Pancreas (tissue), 10 donors: ENCODE measurements at regions not wholly inside any gene's neighbourhood (a gene's known extent, or its start where the extent isn't known, plus 50 kb on each side); places are given as distances from the start of the nearest gene placed in this dataset.
A peak's percentile ranks its signal among the peaks of the same experiment; 100 is the strongest.

Experiments used
- ATAC-seq, 4 donors: fragments of 200-7000 bp; cut with Tn5 transposase; one replicate each; pipeline versions ENCODE4 v1.8.0 to v1.9.1; 2020; ENCODE audit warnings: mild to moderate bottlenecking in 4 of 4, moderate library complexity in 4 of 4
- DNase-seq, 6 donors: peaks; one replicate each; pipeline ENCODE4 v3.0.0-alpha.2; 2020
- FAIRE-seq: peaks from 2 replicates; lab custom pipeline; 2012; peaks lifted over from hg19 to GRCh38; lab: Jason Lieb, UNC
- H3K27ac ChIP-seq, 4 donors: fragments of 200-600 bp; sonication (generic); 1 replicate in 3 of 4; 2 replicates in 1 of 4; pipeline versions ENCODE4 v1.5.0 to v1.8.0; 2020
- H3K27me3 ChIP-seq, 4 donors: fragments of 200-600 bp; one replicate each; pipeline ENCODE4 v1.8.0; 2021
- H3K36me3 ChIP-seq, 3 donors: fragments of 200-600 bp; sonication (generic) in 1 of 3; one replicate each; pipeline versions ENCODE4 v1.5.0 to v1.8.0; 2020 to 2021
- H3K4me1 ChIP-seq, 3 donors: fragments of 200-600 bp; one replicate each; pipeline ENCODE4 v1.8.0; 2021
- H3K4me3 ChIP-seq, 4 donors: fragments of 200-600 bp; sonication (generic) in 2 of 4; one replicate each; pipeline versions ENCODE4 v1.5.0 to v1.8.0; 2020 to 2021
- H3K9me3 ChIP-seq, 4 donors: fragments of 200-600 bp; one replicate each; pipeline ENCODE4 v1.8.0; 2021
- WGBS, 2 donors: extraction: QIAGEN DNeasy Blood & Tissue Kit; methylation state at CpG; one replicate each; pipeline ENCODE4 v1.1.7; 2013; 5-methylcytosine and 5-hydroxymethylcytosine counted together
- intact Hi-C, 3 donors: fragments of 100-400 bp; cut with DNase I; formaldehyde crosslinking; loops; one replicate each; pipeline versions ENCODE4 v1.11.1 to v1.14.2; 2022
- TF ChIP-seq, protein P1 (sequence below), 4 donors: fragments of 200-600 bp; sonication (generic) in 3 of 4; IDR thresholded peaks; one replicate each; pipeline versions ENCODE4 v1.5.0 to v1.8.0; 2021; ENCODE audit warnings: antibody characterized with exemption in 4 of 4
- donor health status: healthy with polysubstance abuse.
- donor health status: DM: no; HTN: no; CAD: no; lungs with moderate emphysema.
- donor health status: DM: no; HTN: no; CAD: no.
- donor health status: control.
- donor health status: control.
- donor health status: Bipolar disorder and iron deficiency.
- donor health status: DM: yes; HTN: yes; CAD: no.
- donor health status: DM: no; HTN: no; CAD: no.
- donor health status: DM: no; HTN: no; CAD: no.
- donor health status: DM: yes; HTN: yes; CAD: no.

DNA sequence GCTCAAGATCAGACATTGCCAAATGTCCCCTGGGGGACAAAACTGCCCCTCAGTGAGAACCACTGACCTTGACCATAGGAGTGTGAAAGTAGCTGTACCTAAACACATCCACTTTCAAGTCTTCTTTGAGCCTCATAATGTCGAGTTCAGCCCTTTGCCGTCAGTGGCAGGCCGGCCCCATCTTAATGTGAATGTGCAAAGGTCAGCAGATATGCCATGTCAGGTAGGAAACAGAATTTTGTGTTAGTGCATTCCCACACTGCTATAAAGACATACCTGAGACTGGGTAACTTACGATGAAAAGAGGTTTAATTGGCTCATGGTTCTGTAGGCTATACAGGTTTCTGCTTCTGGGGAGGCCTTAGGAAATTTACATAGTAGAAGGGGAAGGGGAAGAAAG is 95.1 kb upstream of the PIRT start:
- WGBS, 2 donors = 50 to 56% methylated on average over 4 of the region's 4 CpGs
- Histone ChIP-seq H3K36me3 (no peaks in the 10 kb centered on the region), H3K27ac (no peak overlapping the region), H3K27me3 (no peaks in the 10 kb centered on the region), H3K4me3 (no peak overlapping the region), H3K4me1 (no peaks in the 10 kb centered on the region), H3K9me3 (no peaks in the 10 kb centered on the region)
- TF ChIP-seq, protein P1, sequence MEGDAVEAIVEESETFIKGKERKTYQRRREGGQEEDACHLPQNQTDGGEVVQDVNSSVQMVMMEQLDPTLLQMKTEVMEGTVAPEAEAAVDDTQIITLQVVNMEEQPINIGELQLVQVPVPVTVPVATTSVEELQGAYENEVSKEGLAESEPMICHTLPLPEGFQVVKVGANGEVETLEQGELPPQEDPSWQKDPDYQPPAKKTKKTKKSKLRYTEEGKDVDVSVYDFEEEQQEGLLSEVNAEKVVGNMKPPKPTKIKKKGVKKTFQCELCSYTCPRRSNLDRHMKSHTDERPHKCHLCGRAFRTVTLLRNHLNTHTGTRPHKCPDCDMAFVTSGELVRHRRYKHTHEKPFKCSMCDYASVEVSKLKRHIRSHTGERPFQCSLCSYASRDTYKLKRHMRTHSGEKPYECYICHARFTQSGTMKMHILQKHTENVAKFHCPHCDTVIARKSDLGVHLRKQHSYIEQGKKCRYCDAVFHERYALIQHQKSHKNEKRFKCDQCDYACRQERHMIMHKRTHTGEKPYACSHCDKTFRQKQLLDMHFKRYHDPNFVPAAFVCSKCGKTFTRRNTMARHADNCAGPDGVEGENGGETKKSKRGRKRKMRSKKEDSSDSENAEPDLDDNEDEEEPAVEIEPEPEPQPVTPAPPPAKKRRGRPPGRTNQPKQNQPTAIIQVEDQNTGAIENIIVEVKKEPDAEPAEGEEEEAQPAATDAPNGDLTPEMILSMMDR (IDR thresholded peaks at IDR 0.05) = no peak
- FAIRE-seq (no peak), DNase-seq (no peak), ATAC-seq (no peak)
- intact Hi-C loops = no loop called here

DNA sequence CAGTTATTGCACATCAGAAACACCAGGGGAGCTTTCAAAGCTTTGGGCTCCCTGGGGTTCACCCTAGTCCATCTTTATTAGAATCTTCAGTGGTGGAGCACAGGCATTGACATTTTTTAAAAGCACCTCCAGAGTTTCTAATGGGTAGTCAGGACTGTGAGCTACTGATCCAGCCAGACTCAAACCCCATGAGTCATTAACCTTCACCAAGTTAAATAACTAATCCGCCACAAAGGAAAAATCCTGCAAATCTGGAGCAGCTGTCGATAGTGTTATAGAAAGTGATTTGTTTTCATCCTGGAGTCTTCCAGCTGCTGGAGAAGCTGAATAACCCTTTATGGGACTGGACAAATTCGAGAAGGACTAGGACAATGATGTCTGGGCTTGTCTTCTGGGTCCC is 93.2 kb upstream of the PIRT start:
- DNase-seq = no peak
- ATAC-seq = peak in 1 of 4 donors; percentile 45
- Histone ChIP-seq H3K9me3 (no peaks in the 10 kb centered on the region), H3K27me3 (no peaks in the 10 kb centered on the region), H3K4me3 (no peak overlapping the region), H3K4me1 (no peaks in the 10 kb centered on the region), H3K27ac (peak overlapping the region in 1 of 4 donors; percentile 14), H3K36me3 (no peaks in the 10 kb centered on the region)
- TF ChIP-seq, protein P1 (IDR thresholded peaks at IDR 0.05) = no peak
- FAIRE-seq = no peak
- intact Hi-C loops = no loop called here
- 9 to 19% methylated on average over 3 of the region's 3 CpGs for WGBS, 2 donors

DNA sequence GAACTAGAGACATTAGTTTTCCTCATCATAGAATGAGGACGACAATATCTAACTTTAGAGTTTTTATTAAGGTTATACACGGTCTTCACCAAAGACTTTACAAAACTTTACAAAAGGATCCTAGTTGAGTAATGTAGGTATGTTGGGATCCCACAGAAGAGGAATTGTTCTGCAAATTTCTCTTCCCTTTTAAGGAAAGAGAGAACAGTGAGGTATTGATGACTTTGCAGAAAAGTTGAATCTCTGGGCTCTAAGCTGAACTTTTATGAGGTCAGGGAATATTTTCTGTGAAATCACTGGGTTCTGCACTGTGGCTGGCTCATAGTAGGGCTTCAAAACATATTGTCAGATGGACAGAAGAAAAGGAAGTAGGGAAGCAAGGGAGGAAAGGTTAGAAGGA is 89.8 kb upstream of the PIRT start:
- 61 to 79% methylated on average over 2 of the region's 2 CpGs for WGBS, 2 donors
- no peaks in the 10 kb centered on the region for H3K27me3 ChIP-seq
- no peak for DNase-seq
- H3K9me3 ChIP-seq = no peaks in the 10 kb centered on the region
- H3K4me3 ChIP-seq = no peak overlapping the region
- TF ChIP-seq, protein P1 (IDR thresholded peaks at IDR 0.05) = no peak
- no peak for FAIRE-seq
- no peaks in the 10 kb centered on the region for H3K36me3 ChIP-seq
- no peak for ATAC-seq
- H3K4me1 ChIP-seq = no peaks in the 10 kb centered on the region
- no peak overlapping the region for H3K27ac ChIP-seq
- intact Hi-C loops = no loop called here

DNA sequence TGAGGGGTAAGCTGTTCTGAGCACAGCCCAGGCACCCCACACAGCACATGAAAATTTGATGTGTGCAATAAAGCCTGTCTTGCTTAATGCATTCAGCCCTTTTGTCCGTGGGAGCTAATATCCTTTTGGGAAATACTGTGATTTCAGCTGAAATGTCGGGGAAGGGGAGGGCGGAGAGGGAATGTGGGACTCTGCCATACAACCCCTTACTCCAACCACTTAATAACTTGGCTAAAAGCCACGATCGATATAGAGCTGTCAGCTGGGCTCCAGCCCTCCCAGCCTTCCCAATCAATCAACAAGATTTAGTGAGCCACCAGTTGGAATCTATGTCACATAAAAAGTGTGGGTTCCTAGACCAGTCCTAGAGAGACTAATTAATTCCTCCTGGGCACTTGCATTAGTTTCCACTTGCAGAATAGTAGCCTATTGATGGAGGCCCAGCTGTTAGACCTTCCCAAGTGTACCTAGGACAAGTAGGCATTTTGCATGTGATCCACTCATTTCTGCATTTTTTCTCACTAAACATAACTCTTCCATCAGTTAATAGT is 82.7 kb upstream of the PIRT start:
- WGBS, 2 donors = 18 to 27% methylated on average over 5 of the region's 5 CpGs
- no peak for ATAC-seq
- Histone ChIP-seq H3K4me1 (no peaks in the 10 kb centered on the region), H3K27ac (no peak overlapping the region), H3K27me3 (no peaks in the 10 kb centered on the region), H3K4me3 (no peak overlapping the region), H3K9me3 (no peaks in the 10 kb centered on the region), H3K36me3 (no peaks in the 10 kb centered on the region)
- FAIRE-seq = no peak
- TF ChIP-seq, protein P1 (IDR thresholded peaks at IDR 0.05) = no peak
- intact Hi-C loops = no loop called here
- no peak for DNase-seq

DNA sequence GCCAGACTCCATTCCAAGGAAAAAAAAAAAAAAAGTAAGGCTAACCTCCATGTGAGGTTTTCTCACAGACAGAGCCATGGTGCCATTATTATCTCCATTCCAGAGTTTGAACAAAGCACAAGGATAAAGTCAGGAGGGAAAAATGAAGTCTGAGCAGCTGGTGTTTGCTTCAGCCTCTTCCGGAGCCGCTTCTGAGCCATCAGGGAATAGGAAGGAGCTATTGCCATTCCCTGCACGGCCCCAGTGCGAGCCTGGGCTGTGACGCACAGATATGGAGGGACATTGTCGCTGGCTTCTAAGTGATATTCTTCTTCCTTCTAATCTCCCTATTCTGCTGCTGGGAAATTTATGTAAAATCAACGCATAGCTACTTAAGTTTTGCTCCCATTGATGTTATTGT is 69.5 kb upstream of the PIRT start:
- Histone ChIP-seq H3K4me3 (no peak overlapping the region), H3K4me1 (no peaks in the 10 kb centered on the region), H3K27me3 (no peaks in the 10 kb centered on the region), H3K36me3 (no peaks in the 10 kb centered on the region), H3K27ac (no peak overlapping the region), H3K9me3 (no peaks in the 10 kb centered on the region)
- TF ChIP-seq, protein P1 (IDR thresholded peaks at IDR 0.05) = no peak
- intact Hi-C loops = no loop called here
- no peak for ATAC-seq
- 55 to 59% methylated on average over 7 of the region's 7 CpGs for WGBS, 2 donors
- no peak for DNase-seq
- FAIRE-seq = no peak
